Superior temporal gyrus (tissue), 1 donor: ENCODE measurements at regions not wholly inside any gene's neighbourhood (a gene's known extent, or its start where the extent isn't known, plus 50 kb on each side); places are given as distances from the start of the nearest gene placed in this dataset.

ENCODE experiments used
- DNase-seq: peaks from one replicate; pipeline ENCODE4 v3.0.0-alpha.2; 2016; ENCODE audit errors: extremely low spot score

- DNase-seq = no peak
Observed at GRCh38 chr2:103496850-103497249, 735.0 kb downstream of the TMEM182 start.

GRCh38 chr2:103506812-103507211 lies 745.0 kb downstream of the TMEM182 start:
- DNase-seq = no peak

- no peak for DNase-seq
Observed at GRCh38 chr2:103512442-103512841, 750.6 kb downstream of the TMEM182 start.

- no peak for DNase-seq
Observed at GRCh38 chr2:103520547-103520946, 758.7 kb downstream of the TMEM182 start.

GRCh38 chr2:103525756-103526155 lies 763.9 kb downstream of the TMEM182 start:
- no peak for DNase-seq

GRCh38 chr2:103526757-103527156 lies 764.9 kb downstream of the TMEM182 start:
- DNase-seq = no peak

- no peak for DNase-seq
Observed at GRCh38 chr2:103527278-103527677, 765.4 kb downstream of the TMEM182 start.

GRCh38 chr2:103529798-103530502 lies 768.1 kb downstream of the TMEM182 start:
- DNase-seq = no peak

GRCh38 chr2:103552775-103553174 lies 790.9 kb downstream of the TMEM182 start:
- no peak for DNase-seq

- DNase-seq = no peak
Observed at GRCh38 chr2:103594823-103595222, 833.0 kb downstream of the TMEM182 start.

- DNase-seq = no peak
Observed at GRCh38 chr2:103605071-103605780, 843.4 kb downstream of the TMEM182 start.

- no peak for DNase-seq
Observed at GRCh38 chr2:103615611-103616105, 853.8 kb downstream of the TMEM182 start.

- DNase-seq = no peak
Observed at GRCh38 chr2:103616891-103617290, 855.1 kb downstream of the TMEM182 start.

GRCh38 chr2:103618112-103618511 lies 856.3 kb downstream of the TMEM182 start:
- no peak for DNase-seq

GRCh38 chr2:103627301-103627700 lies 865.5 kb downstream of the TMEM182 start:
- DNase-seq = no peak

- no peak for DNase-seq
Observed at GRCh38 chr2:103638978-103639377, 877.1 kb downstream of the TMEM182 start.

- no peak for DNase-seq
Observed at GRCh38 chr2:103656558-103656957, 894.7 kb downstream of the TMEM182 start.

GRCh38 chr2:103660519-103660918 lies 898.7 kb downstream of the TMEM182 start:
- DNase-seq = no peak

GRCh38 chr2:103660947-103661346 lies 899.1 kb downstream of the TMEM182 start:
- no peak for DNase-seq

- DNase-seq = no peak
Observed at GRCh38 chr2:103664690-103665089, 902.9 kb downstream of the TMEM182 start.

GRCh38 chr2:103667335-103667884 lies 905.6 kb downstream of the TMEM182 start:
- DNase-seq = no peak

- no peak for DNase-seq
Observed at GRCh38 chr2:103669531-103669930, 907.7 kb downstream of the TMEM182 start.
